ENCODE measurements at regions not wholly inside any gene's neighbourhood (a gene's known extent, or its start where the extent isn't known, plus 50 kb on each side); places are given as distances from the start of the nearest gene placed in this dataset.

- no peak for TF ChIP-seq EZH2phosphoT487 (IDR thresholded peaks at IDR 0.05; ENCODE audit: insufficient read depth, low read depth)
- no peak for TF ChIP-seq EZH2 (IDR thresholded peaks at IDR 0.05; ENCODE audit: insufficient read depth, poor library complexity, severe bottlenecking)
These were observed 432.9 kb downstream of the SETD4 start for GRCh38 chr21:35627462-35627861.
